ENCODE measurements at regions not wholly inside any gene's neighbourhood (a gene's known extent, or its start where the extent isn't known, plus 50 kb on each side); places are given as distances from the start of the nearest gene placed in this dataset.

GRCh38 chr11:28480406-28480805 lies 372.2 kb downstream of the METTL15 start:
- no peak overlapping the region for H3K4me3 ChIP-seq (ENCODE audit: low read depth, low read length)
- no peak for DNase-seq (ENCODE audit: low read depth)

- H3K4me3 ChIP-seq (ENCODE audit: low read depth, low read length), result no peak overlapping the region
- no peak for DNase-seq (ENCODE audit: low read depth)
These were observed 368.7 kb downstream of the METTL15 start for GRCh38 chr11:28476864-28477263.

GRCh38 chr11:28476049-28476448 lies 367.9 kb downstream of the METTL15 start:
- no peak overlapping the region for H3K4me3 ChIP-seq (ENCODE audit: low read depth, low read length)
- DNase-seq (ENCODE audit: low read depth), result no peak

- H3K4me3 ChIP-seq (ENCODE audit: low read depth, low read length), result no peak overlapping the region
- no peak for DNase-seq (ENCODE audit: low read depth)
These were observed 364.7 kb downstream of the METTL15 start for GRCh38 chr11:28472904-28473303.

GRCh38 chr11:28471537-28471936 lies 363.3 kb downstream of the METTL15 start:
- DNase-seq (ENCODE audit: low read depth), result no peak
- no peak overlapping the region for H3K4me3 ChIP-seq (ENCODE audit: low read depth, low read length)

GRCh38 chr11:28470180-28470579 lies 362.0 kb downstream of the METTL15 start:
- H3K4me3 ChIP-seq (ENCODE audit: low read depth, low read length), result no peak overlapping the region
- no peak for DNase-seq (ENCODE audit: low read depth)

- DNase-seq (ENCODE audit: low read depth), result no peak
- H3K4me3 ChIP-seq (ENCODE audit: low read depth, low read length), result no peak overlapping the region
These were observed 358.3 kb downstream of the METTL15 start for GRCh38 chr11:28466506-28466905.

- no peak overlapping the region for H3K4me3 ChIP-seq (ENCODE audit: low read depth, low read length)
- DNase-seq (ENCODE audit: low read depth), result peak; percentile 44
These were observed 356.2 kb downstream of the METTL15 start for GRCh38 chr11:28464252-28464867.

- no peak for DNase-seq (ENCODE audit: low read depth)
These were observed 355.6 kb downstream of the METTL15 start for GRCh38 chr11:28463826-28464225.

GRCh38 chr11:28461846-28462245 lies 353.7 kb downstream of the METTL15 start:
- no peak for DNase-seq (ENCODE audit: low read depth)
- H3K4me3 ChIP-seq (ENCODE audit: low read depth, low read length), result no peak overlapping the region

More at GRCh38 chr11:28463826-28464225, 355.6 kb downstream of the METTL15 start:
- H3K4me3 ChIP-seq (ENCODE audit: low read depth, low read length), result no peak overlapping the region

- DNase-seq (ENCODE audit: low read depth), result peak; percentile 30
- H3K4me3 ChIP-seq (ENCODE audit: low read depth, low read length), result no peak overlapping the region
These were observed 353.1 kb downstream of the METTL15 start for GRCh38 chr11:28461338-28461737.

- no peak overlapping the region for H3K4me3 ChIP-seq (ENCODE audit: low read depth, low read length)
- no peak for DNase-seq (ENCODE audit: low read depth)
These were observed 352.2 kb downstream of the METTL15 start for GRCh38 chr11:28460348-28460747.

GRCh38 chr11:28459912-28460311 lies 351.7 kb downstream of the METTL15 start:
- no peak for DNase-seq (ENCODE audit: low read depth)
- no peak overlapping the region for H3K4me3 ChIP-seq (ENCODE audit: low read depth, low read length)

GRCh38 chr11:28457481-28458065 lies 349.4 kb downstream of the METTL15 start:
- H3K4me3 ChIP-seq (ENCODE audit: low read depth, low read length), result no peak overlapping the region
- no peak for DNase-seq (ENCODE audit: low read depth)

- H3K4me3 ChIP-seq (ENCODE audit: low read depth, low read length), result no peak overlapping the region
- DNase-seq (ENCODE audit: low read depth), result no peak
These were observed 340.0 kb downstream of the METTL15 start for GRCh38 chr11:28448186-28448585.

- DNase-seq (ENCODE audit: low read depth), result peak; percentile 36
- H3K4me3 ChIP-seq (ENCODE audit: low read depth, low read length), result no peak overlapping the region
These were observed 339.0 kb downstream of the METTL15 start for GRCh38 chr11:28447226-28447625.

GRCh38 chr11:28442131-28442530 lies 333.9 kb downstream of the METTL15 start:
- no peak for DNase-seq (ENCODE audit: low read depth)
- no peak overlapping the region for H3K4me3 ChIP-seq (ENCODE audit: low read depth, low read length)

- no peak for DNase-seq (ENCODE audit: low read depth)
- H3K4me3 ChIP-seq (ENCODE audit: low read depth, low read length), result no peak overlapping the region
These were observed 331.2 kb downstream of the METTL15 start for GRCh38 chr11:28439403-28439802.

- no peak overlapping the region for H3K4me3 ChIP-seq (ENCODE audit: low read depth, low read length)
- no peak for DNase-seq (ENCODE audit: low read depth)
These were observed 311.9 kb downstream of the METTL15 start for GRCh38 chr11:28420099-28420498.

- H3K4me3 ChIP-seq (ENCODE audit: low read depth, low read length), result no peak overlapping the region
- DNase-seq (ENCODE audit: low read depth), result no peak
These were observed 309.6 kb downstream of the METTL15 start for GRCh38 chr11:28417601-28418323.

GRCh38 chr11:28412029-28412428 lies 303.8 kb downstream of the METTL15 start:
- no peak for DNase-seq (ENCODE audit: low read depth)
- no peak overlapping the region for H3K4me3 ChIP-seq (ENCODE audit: low read depth, low read length)

Measured in skeletal muscle cell (primary cell).